ENCODE measurements at regions not wholly inside any gene's neighbourhood (a gene's known extent, or its start where the extent isn't known, plus 50 kb on each side); places are given as distances from the start of the nearest gene placed in this dataset.

- TF ChIP-seq CTCF (conservative IDR thresholded peaks at IDR 0.05; ENCODE audit: low read length) (no peak), EZH2phosphoT487 (IDR thresholded peaks at IDR 0.05; ENCODE audit: borderline replicate concordance) (no peak)
Observed at GRCh38 chr5:141742144-141742543, 60.1 kb upstream of the ARAP3 start.
